ENCODE measurements at regions not wholly inside any gene's neighbourhood (a gene's known extent, or its start where the extent isn't known, plus 50 kb on each side); places are given as distances from the start of the nearest gene placed in this dataset.

GRCh38 chr21:39093526-39093925 is 89.7 kb downstream of the PSMG1 start:
- no peaks in the 10 kb centered on the region for H3K36me3 Mint-ChIP-seq
- H3K9me3 Mint-ChIP-seq = no peaks in the 10 kb centered on the region
- peak overlapping the region in 1 of 2 donors; percentile 5 for H3K27ac Mint-ChIP-seq
- no peak for ATAC-seq
- no peak for DNase-seq (ENCODE audit: low spot score in 2 of 2)

- Mint-ChIP-seq H3K9me3 (no peaks in the 10 kb centered on the region), H3K36me3 (no peaks in the 10 kb centered on the region), H3K27ac (no peak overlapping the region)
- DNase-seq (ENCODE audit: low spot score in 2 of 2) (no peak), ATAC-seq (no peak)
Measured at GRCh38 chr21:39088831-39089380, 94.3 kb downstream of the PSMG1 start.

GRCh38 chr21:39088031-39088370 is 95.2 kb downstream of the PSMG1 start:
- no peak overlapping the region for H3K27ac Mint-ChIP-seq
- no peak for ATAC-seq
- H3K9me3 Mint-ChIP-seq = no peaks in the 10 kb centered on the region
- DNase-seq (ENCODE audit: low spot score in 2 of 2) = no peak
- no peaks in the 10 kb centered on the region for H3K36me3 Mint-ChIP-seq

- no peaks in the 10 kb centered on the region for H3K36me3 Mint-ChIP-seq
- no peak for ATAC-seq
- no peak overlapping the region for H3K27ac Mint-ChIP-seq
- H3K9me3 Mint-ChIP-seq = no peaks in the 10 kb centered on the region
- no peak for DNase-seq (ENCODE audit: low spot score in 2 of 2)
Measured at GRCh38 chr21:39087238-39088030, 95.8 kb downstream of the PSMG1 start.

- Mint-ChIP-seq H3K27ac (no peak overlapping the region), H3K9me3 (no peaks in the 10 kb centered on the region), H3K36me3 (no peaks in the 10 kb centered on the region)
- DNase-seq (ENCODE audit: low spot score in 2 of 2) (no peak), ATAC-seq (no peak)
Measured at GRCh38 chr21:39086547-39086946, 96.7 kb downstream of the PSMG1 start.

- Mint-ChIP-seq H3K36me3 (no peaks in the 10 kb centered on the region), H3K27ac (no peak overlapping the region), H3K9me3 (no peaks in the 10 kb centered on the region)
- ATAC-seq (no peak), DNase-seq (ENCODE audit: low spot score in 2 of 2) (no peak)
Measured at GRCh38 chr21:39085843-39086405, 97.3 kb downstream of the PSMG1 start.

GRCh38 chr21:39084979-39085729 is 98.1 kb downstream of the PSMG1 start:
- DNase-seq (ENCODE audit: low spot score in 2 of 2) (no peak), ATAC-seq (no peak)
- no peaks in the 10 kb centered on the region for H3K9me3 Mint-ChIP-seq
- no peaks in the 10 kb centered on the region for H3K36me3 Mint-ChIP-seq
- H3K27ac Mint-ChIP-seq = peak overlapping the region in 1 of 2 donors; percentile 25

- ATAC-seq (no peak), DNase-seq (ENCODE audit: low spot score in 2 of 2) (no peak)
- Mint-ChIP-seq H3K27ac (no peak overlapping the region), H3K36me3 (no peaks in the 10 kb centered on the region), H3K9me3 (no peaks in the 10 kb centered on the region)
Measured at GRCh38 chr21:39084073-39084472, 99.2 kb downstream of the PSMG1 start.

- Mint-ChIP-seq H3K36me3 (no peaks in the 10 kb centered on the region), H3K27ac (peak overlapping the region in 1 of 2 donors; percentile 72), H3K9me3 (no peaks in the 10 kb centered on the region)
- ATAC-seq (no peak), DNase-seq (ENCODE audit: low spot score in 2 of 2) (no peak)
Measured at GRCh38 chr21:39083377-39084008, 99.8 kb downstream of the PSMG1 start.

GRCh38 chr21:39082656-39083376 is 100.4 kb downstream of the PSMG1 start:
- Mint-ChIP-seq H3K27ac (no peak overlapping the region), H3K36me3 (no peaks in the 10 kb centered on the region), H3K9me3 (no peaks in the 10 kb centered on the region)
- no peak for DNase-seq (ENCODE audit: low spot score in 2 of 2)
- no peak for ATAC-seq

- no peak for ATAC-seq
- Mint-ChIP-seq H3K9me3 (peaks cover 3 to 5% of the 10 kb centered on the region in 2 donors), H3K36me3 (no peaks in the 10 kb centered on the region), H3K27ac (no peak overlapping the region)
- DNase-seq (ENCODE audit: low spot score in 2 of 2) = no peak
Measured at GRCh38 chr21:39080366-39080765, 102.9 kb downstream of the PSMG1 start.

- Mint-ChIP-seq H3K27ac (no peak overlapping the region), H3K36me3 (peaks cover 0 to 5% of the 10 kb centered on the region in 2 donors), H3K9me3 (peaks cover 7 to 9% of the 10 kb centered on the region in 2 donors)
- DNase-seq (ENCODE audit: low spot score in 2 of 2) (no peak), ATAC-seq (no peak)
Measured at GRCh38 chr21:39079617-39080016, 103.6 kb downstream of the PSMG1 start.

- Mint-ChIP-seq H3K36me3 (peaks cover 0 to 6% of the 10 kb centered on the region in 2 donors), H3K9me3 (peaks cover 11 to 14% of the 10 kb centered on the region in 2 donors), H3K27ac (no peak overlapping the region)
- ATAC-seq = no peak
- no peak for DNase-seq (ENCODE audit: low spot score in 2 of 2)
Measured at GRCh38 chr21:39078322-39079065, 104.8 kb downstream of the PSMG1 start.

GRCh38 chr21:39077876-39078275 is 105.4 kb downstream of the PSMG1 start:
- no peak for DNase-seq (ENCODE audit: low spot score in 2 of 2)
- Mint-ChIP-seq H3K36me3 (peaks cover 0 to 6% of the 10 kb centered on the region in 2 donors), H3K27ac (no peak overlapping the region), H3K9me3 (peaks cover 11 to 14% of the 10 kb centered on the region in 2 donors)
- ATAC-seq = no peak

- ATAC-seq = no peak
- H3K27ac Mint-ChIP-seq = no peak overlapping the region
- peaks cover 0 to 6% of the 10 kb centered on the region in 2 donors for H3K36me3 Mint-ChIP-seq
- no peak for DNase-seq (ENCODE audit: low spot score in 2 of 2)
- peaks cover 11 to 14% of the 10 kb centered on the region in 2 donors for H3K9me3 Mint-ChIP-seq
Measured at GRCh38 chr21:39074508-39074907, 108.7 kb downstream of the PSMG1 start.

- ATAC-seq = no peak
- Mint-ChIP-seq H3K9me3 (peaks cover 11 to 14% of the 10 kb centered on the region in 2 donors), H3K36me3 (peaks cover 0 to 6% of the 10 kb centered on the region in 2 donors)
Measured at GRCh38 chr21:39073717-39074116, 109.5 kb downstream of the PSMG1 start.

More at GRCh38 chr21:39073717-39074116, 109.5 kb downstream of the PSMG1 start:
- H3K27ac Mint-ChIP-seq = no peak overlapping the region
- no peak for DNase-seq (ENCODE audit: low spot score in 2 of 2)

All from activated naive CD4-positive, alpha-beta T cell treated with anti-CD3 and anti-CD28 coated beads, Interleukin-2, amount 50 U/mL, for 72 hours (primary cell).